ENCODE measurements at regions not wholly inside any gene's neighbourhood (a gene's known extent, or its start where the extent isn't known, plus 50 kb on each side); places are given as distances from the start of the nearest gene placed in this dataset.
"Not testable (repeated sequence)": the region's sequence is repeated elsewhere in the genome, so short reads cannot be mapped to it uniquely, and the experiment has no call there.

DNA sequence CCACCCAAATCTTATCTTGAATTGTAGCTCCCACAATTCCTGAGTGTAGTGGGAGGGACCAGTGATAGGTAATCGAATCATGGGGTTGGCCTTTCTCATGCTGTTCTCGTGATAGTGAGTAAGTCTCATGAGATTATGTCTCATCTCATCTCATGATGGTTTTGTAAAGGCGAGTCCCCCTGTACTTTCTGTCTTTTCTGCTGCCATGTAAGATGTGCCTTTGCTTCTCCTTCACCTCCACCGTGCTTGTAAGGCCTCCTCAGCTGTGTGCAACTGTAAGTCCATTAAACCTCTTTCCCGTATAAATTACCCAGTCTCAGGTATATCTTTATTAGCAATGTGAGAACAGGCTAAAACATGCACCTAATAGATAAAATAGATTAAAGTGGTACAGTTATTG, 756.4 kb upstream of the SLITRK5 start:
- CTCF ChIA-PET: no interaction called here
- POLR2A ChIA-PET: no interaction called here
- TF ChIP-seq ELF4 (IDR thresholded peaks at IDR 0.05): no peak
- TF ChIP-seq ARNT (IDR thresholded peaks at IDR 0.05): no peak
- TF ChIP-seq BHLHE40 (IDR thresholded peaks at IDR 0.05; ENCODE audit: borderline replicate concordance): no peak
- TF ChIP-seq, protein P1, sequence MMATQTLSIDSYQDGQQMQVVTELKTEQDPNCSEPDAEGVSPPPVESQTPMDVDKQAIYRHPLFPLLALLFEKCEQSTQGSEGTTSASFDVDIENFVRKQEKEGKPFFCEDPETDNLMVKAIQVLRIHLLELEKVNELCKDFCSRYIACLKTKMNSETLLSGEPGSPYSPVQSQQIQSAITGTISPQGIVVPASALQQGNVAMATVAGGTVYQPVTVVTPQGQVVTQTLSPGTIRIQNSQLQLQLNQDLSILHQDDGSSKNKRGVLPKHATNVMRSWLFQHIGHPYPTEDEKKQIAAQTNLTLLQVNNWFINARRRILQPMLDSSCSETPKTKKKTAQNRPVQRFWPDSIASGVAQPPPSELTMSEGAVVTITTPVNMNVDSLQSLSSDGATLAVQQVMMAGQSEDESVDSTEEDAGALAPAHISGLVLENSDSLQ (IDR thresholded peaks at IDR 0.05): no peak
- TF ChIP-seq TARDBP (IDR thresholded peaks at IDR 0.05): no peak
- TF ChIP-seq NFRKB (IDR thresholded peaks at IDR 0.05): no peak
- no peak for TF ChIP-seq HDGF (IDR thresholded peaks at IDR 0.05; ENCODE audit: borderline replicate concordance)
- no peak for TF ChIP-seq SUZ12 (IDR thresholded peaks at IDR 0.05)
- DNase-seq (ENCODE audit: extremely low spot score): no peak

DNA sequence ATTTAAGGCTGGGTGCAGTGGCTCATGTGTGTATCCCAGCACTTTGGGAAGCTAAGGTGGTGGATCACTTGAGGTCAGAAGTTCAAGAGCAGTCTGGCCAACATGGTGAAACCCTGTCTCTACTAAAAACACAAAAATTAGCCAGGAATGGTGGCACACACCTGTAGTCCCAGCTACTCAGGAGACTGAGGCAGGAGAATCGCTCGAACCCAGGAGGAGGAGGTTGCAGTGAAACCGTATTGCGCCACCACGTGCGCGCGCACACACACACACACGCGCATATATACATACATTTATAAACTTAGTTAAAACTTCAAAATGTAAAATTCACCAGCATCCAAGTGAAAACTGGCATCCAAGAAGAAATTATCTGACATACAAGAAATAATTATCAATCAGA, 753.7 kb upstream of the SLITRK5 start:
- CTCF ChIA-PET: not testable (repeated sequence)

DNA sequence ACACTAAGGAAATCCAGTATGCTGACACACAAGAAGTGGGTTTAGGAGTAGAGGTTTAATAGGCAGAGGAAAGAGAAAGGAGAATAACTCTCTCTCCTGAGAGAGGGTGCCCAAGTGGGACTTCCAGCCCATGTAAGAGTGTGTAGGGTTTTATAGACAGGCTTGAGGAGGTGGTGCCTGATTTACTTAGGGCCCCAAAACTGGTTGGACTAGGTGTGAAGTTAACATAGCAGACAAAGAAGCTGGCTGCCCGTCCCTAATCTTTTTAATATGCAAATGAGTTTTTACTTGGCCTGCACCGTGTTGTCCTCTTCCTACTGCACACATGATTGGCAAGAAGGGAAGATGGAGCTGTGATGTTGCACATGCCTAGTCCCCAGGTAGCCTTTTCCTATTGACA, 752.5 kb upstream of the SLITRK5 start:
- no peak for DNase-seq (ENCODE audit: extremely low spot score)
- no peak for TF ChIP-seq L3MBTL2 (conservative IDR thresholded peaks at IDR 0.05)
- TF ChIP-seq ELF4 (IDR thresholded peaks at IDR 0.05): no peak
- TF ChIP-seq ZNF384 (IDR thresholded peaks at IDR 0.05): no peak
- no peak for TF ChIP-seq LEF1 (IDR thresholded peaks at IDR 0.05; ENCODE audit: borderline replicate concordance)
- no peak for TF ChIP-seq NFRKB (IDR thresholded peaks at IDR 0.05)
- TF ChIP-seq FOXA1 (IDR thresholded peaks at IDR 0.05): no peak
- no peak for TF ChIP-seq ARNT (IDR thresholded peaks at IDR 0.05)
- TF ChIP-seq BHLHE40 (IDR thresholded peaks at IDR 0.05; ENCODE audit: borderline replicate concordance): no peak
- no peak for TF ChIP-seq CTBP1 (IDR thresholded peaks at IDR 0.05; ENCODE audit: borderline replicate concordance)
- POLR2A ChIA-PET: no interaction called here
- CTCF ChIA-PET: no interaction called here

More for the DNA sequence above, 753.7 kb upstream of the SLITRK5 start:
- POLR2A ChIA-PET; DNase-seq (ENCODE audit: extremely low spot score): not testable (repeated sequence)

DNA sequence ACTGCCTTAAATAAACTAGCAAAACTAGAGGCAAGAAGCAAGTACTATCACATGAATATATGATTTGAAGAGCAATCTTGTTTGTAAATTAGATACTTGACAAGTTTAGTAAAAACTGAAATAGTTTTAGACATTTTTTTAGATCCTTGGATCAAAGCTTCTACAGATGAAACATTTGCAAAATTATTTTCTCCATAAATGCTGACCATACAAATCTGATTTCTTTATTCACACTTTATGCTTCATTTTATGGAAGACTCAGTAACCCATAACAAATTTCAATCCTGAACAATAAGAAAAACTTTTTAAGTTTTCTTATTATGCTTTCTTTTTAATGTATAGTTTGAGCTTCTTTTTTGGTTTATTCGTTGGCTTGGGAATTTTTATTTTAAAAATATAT, 750.2 kb upstream of the SLITRK5 start:
- CTCF ChIA-PET: no interaction called here
- TF ChIP-seq ELF4 (IDR thresholded peaks at IDR 0.05): no peak
- TF ChIP-seq CTBP1 (IDR thresholded peaks at IDR 0.05; ENCODE audit: borderline replicate concordance): no peak
- TF ChIP-seq BHLHE40 (IDR thresholded peaks at IDR 0.05; ENCODE audit: borderline replicate concordance): no peak
- no peak for TF ChIP-seq ARNT (IDR thresholded peaks at IDR 0.05)
- TF ChIP-seq TARDBP (IDR thresholded peaks at IDR 0.05): no peak
- no peak for TF ChIP-seq FOXA1 (IDR thresholded peaks at IDR 0.05)
- TF ChIP-seq ZNF384 (IDR thresholded peaks at IDR 0.05): no peak
- no peak for TF ChIP-seq SUZ12 (IDR thresholded peaks at IDR 0.05)
- no peak for TF ChIP-seq SP1 (IDR thresholded peaks at IDR 0.05)
- no peak for TF ChIP-seq NFRKB (IDR thresholded peaks at IDR 0.05)
- no peak for TF ChIP-seq HDGF (IDR thresholded peaks at IDR 0.05; ENCODE audit: borderline replicate concordance)
- no peak for DNase-seq (ENCODE audit: extremely low spot score)
- POLR2A ChIA-PET: no interaction called here

DNA sequence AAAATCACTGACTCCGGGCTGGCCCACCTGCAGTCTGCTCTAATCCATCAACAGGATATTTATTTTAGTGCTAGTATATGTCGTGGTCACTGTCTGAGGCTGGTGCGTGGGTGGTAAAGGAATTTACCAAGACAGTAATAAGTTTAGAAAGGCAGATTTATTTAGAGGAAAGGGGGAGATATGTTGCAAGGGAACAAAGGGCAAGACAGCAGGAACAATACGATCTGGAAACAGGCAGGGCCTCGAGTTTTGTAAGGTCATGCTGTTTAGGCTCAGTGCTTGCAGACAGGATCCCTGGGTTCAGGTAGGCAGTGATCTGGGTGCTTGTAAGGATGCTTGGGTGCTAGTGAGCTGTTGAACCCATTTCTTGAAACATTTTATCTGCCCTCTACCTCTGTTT, 748.2 kb upstream of the SLITRK5 start:
- TF ChIP-seq ZNF384 (IDR thresholded peaks at IDR 0.05) (no peak), HDGF (IDR thresholded peaks at IDR 0.05; ENCODE audit: borderline replicate concordance) (no peak), ELF4 (IDR thresholded peaks at IDR 0.05) (no peak), NFRKB (IDR thresholded peaks at IDR 0.05) (no peak), L3MBTL2 (conservative IDR thresholded peaks at IDR 0.05) (no peak), SUZ12 (IDR thresholded peaks at IDR 0.05) (no peak), FOXA1 (IDR thresholded peaks at IDR 0.05) (no peak), FOXM1 (IDR thresholded peaks at IDR 0.05; ENCODE audit: borderline replicate concordance) (no peak), SP1 (IDR thresholded peaks at IDR 0.05) (no peak), FOXK2 (IDR thresholded peaks at IDR 0.05) (no peak), LEF1 (IDR thresholded peaks at IDR 0.05; ENCODE audit: borderline replicate concordance) (no peak), ARNT (IDR thresholded peaks at IDR 0.05) (no peak), CTBP1 (IDR thresholded peaks at IDR 0.05; ENCODE audit: borderline replicate concordance) (no peak), BHLHE40 (IDR thresholded peaks at IDR 0.05; ENCODE audit: borderline replicate concordance) (no peak), TARDBP (IDR thresholded peaks at IDR 0.05) (no peak)
- TF ChIP-seq, protein P1 (IDR thresholded peaks at IDR 0.05): no peak
- CTCF ChIA-PET: no interaction called here
- DNase-seq (ENCODE audit: extremely low spot score): no peak
- POLR2A ChIA-PET: no interaction called here

DNA sequence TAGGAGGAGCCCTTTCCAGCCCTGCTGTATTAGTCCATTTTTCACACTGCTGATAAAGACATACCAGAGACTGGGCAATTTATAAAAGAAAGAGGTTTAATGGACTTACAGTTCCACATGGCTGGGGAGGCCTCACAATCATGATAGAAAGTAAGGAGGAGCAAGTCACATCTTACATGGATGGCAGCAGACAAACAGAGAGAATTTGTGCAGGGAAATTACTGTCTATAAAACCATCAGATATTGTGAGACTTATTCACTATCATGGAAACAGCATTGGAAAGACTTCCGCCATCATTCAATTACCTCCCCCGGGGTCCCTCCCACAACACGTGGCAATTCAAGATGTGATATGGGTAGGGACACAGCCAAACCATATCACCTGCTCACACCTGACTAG, 744.3 kb upstream of the SLITRK5 start:
- CTCF ChIA-PET; POLR2A ChIA-PET; DNase-seq (ENCODE audit: extremely low spot score): not testable (repeated sequence)

DNA sequence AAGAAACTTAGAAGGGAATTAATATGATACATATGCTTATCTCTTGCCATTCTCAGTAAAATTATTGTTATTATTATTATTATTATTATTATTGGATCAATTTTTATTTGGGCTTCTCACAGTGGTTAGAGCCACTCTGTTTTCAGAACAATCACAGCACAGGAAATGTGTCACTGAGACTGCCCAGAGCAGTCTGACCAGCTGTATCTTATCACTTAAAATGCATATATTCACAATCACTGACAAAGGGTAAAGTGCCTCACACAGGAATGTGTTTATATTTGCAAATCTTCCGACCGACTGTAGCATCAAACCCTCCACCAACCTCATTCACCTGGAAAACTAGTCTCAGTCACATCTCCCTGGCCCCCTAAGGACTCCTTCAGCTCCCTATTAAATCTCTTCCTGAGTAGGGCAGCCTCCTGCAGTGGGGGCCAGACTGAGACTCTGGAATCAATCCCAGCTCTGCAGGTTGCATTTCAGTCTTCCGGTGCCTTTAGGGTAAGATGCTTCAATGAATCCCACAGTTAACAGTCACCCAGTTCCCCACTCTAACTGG, 738.3 kb upstream of the SLITRK5 start:
- ChIA-PET POLR2A (no interaction called here), CTCF (no interaction called here)
- no peak for DNase-seq (ENCODE audit: extremely low spot score)
- TF ChIP-seq SP1 (IDR thresholded peaks at IDR 0.05) (no peak), FOXM1 (IDR thresholded peaks at IDR 0.05; ENCODE audit: borderline replicate concordance) (no peak), CTBP1 (IDR thresholded peaks at IDR 0.05; ENCODE audit: borderline replicate concordance) (no peak), FOXA1 (IDR thresholded peaks at IDR 0.05) (no peak), HDGF (IDR thresholded peaks at IDR 0.05; ENCODE audit: borderline replicate concordance) (no peak), ZNF384 (IDR thresholded peaks at IDR 0.05) (no peak), ARNT (IDR thresholded peaks at IDR 0.05) (no peak), FOXK2 (IDR thresholded peaks at IDR 0.05) (no peak), TARDBP (IDR thresholded peaks at IDR 0.05) (no peak)
- TF ChIP-seq, protein P1 (IDR thresholded peaks at IDR 0.05): no peak
